ENCODE measurements at regions not wholly inside any gene's neighbourhood (a gene's known extent, or its start where the extent isn't known, plus 50 kb on each side); places are given as distances from the start of the nearest gene placed in this dataset.

- TF ChIP-seq CTCF (IDR thresholded peaks at IDR 0.05) (no peak), POLR2A (IDR thresholded peaks at IDR 0.05) (no peak)
Measured at GRCh38 chr6:1526398-1527072, 83.2 kb upstream of the FOXC1 start.

Data from Peyer's patch (tissue), 4 donors.